ENCODE measurements at regions not wholly inside any gene's neighbourhood (a gene's known extent, or its start where the extent isn't known, plus 50 kb on each side); places are given as distances from the start of the nearest gene placed in this dataset.
A peak's percentile ranks its signal among the peaks of the same experiment; 100 is the strongest.
"Not testable (repeated sequence)": the region's sequence is repeated elsewhere in the genome, so short reads cannot be mapped to it uniquely, and the experiment has no call there.

DNA sequence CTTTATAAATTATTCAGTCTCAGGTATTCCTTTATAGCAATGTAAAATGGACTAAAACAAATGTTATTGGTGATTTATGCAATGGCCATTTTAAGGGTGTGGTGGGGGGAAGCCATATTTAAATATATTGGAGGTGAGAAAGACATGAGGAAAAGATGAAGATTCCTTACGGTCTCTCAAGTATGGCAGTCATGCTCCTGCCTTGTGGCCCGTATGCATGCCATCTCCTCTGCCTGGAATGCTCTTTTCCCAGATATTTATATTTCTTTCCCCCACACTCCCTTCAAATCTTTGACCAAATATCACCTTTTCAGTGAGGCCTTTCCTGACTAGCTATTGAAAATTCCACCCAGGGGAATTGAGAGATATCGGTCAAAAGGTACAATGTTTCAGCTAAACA, 206.0 kb downstream of the POTEM start:
- H3K27ac ChIP-seq (ENCODE audit: poor library complexity, severe bottlenecking); H3K4me3 ChIP-seq (ENCODE audit: severe bottlenecking); ATAC-seq (ENCODE audit: low read depth); DNase-seq (ENCODE audit: low spot score); H3K36me3 ChIP-seq (ENCODE audit: low read depth); H3K9me3 ChIP-seq (ENCODE audit: severe bottlenecking); H3K4me1 ChIP-seq (ENCODE audit: insufficient read depth, poor library complexity, severe bottlenecking): not testable (repeated sequence)
- peaks cover 11% of the 10 kb centered on the region for H3K27me3 ChIP-seq (ENCODE audit: insufficient read depth, poor library complexity, severe bottlenecking)

DNA sequence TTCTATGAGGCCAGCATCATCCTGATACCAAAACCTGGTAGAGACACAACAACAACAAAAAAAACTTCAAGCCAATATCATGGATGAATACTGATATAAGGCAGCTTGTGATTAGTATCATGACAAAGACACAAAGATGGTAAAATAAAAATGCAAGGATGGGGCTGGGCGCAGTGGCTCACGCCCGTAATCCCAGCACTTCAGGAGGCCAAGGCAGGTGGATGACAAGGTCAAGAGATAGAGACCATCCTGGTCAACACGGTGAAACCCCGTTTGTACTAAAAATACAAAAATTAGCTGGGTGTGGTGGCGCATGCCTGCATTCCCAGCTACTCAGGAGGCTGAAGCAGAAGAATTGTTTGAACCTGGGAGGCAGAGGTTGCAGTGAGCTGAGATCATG, 210.2 kb downstream of the POTEM start:
- H3K4me3 ChIP-seq (ENCODE audit: severe bottlenecking); H3K4me1 ChIP-seq (ENCODE audit: insufficient read depth, poor library complexity, severe bottlenecking); H3K36me3 ChIP-seq (ENCODE audit: low read depth); H3K9me3 ChIP-seq (ENCODE audit: severe bottlenecking); ATAC-seq (ENCODE audit: low read depth); H3K27ac ChIP-seq (ENCODE audit: poor library complexity, severe bottlenecking); DNase-seq (ENCODE audit: low spot score): not testable (repeated sequence)
- peaks cover 11% of the 10 kb centered on the region for H3K27me3 ChIP-seq (ENCODE audit: insufficient read depth, poor library complexity, severe bottlenecking)

DNA sequence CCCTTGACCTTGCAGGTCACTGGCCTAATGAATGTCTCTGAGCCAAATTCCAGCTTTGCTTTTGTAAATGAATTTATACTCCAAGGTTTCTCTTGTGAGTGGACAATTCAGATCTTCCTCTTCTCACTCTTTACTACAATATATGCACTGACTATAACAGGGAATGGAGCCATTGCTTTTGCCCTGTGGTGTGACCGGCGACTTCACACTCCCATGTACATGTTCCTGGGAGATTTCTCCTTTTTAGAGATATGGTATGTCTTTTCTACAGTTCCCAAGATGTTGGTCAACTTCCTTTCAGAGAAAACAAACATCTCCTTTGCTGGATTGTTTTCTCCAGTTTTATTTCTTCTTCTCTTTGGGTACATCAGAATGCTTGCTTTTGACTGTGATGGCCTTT, 213.1 kb downstream of the POTEM start:
- not testable (repeated sequence) for H3K9me3 ChIP-seq (ENCODE audit: severe bottlenecking); H3K36me3 ChIP-seq (ENCODE audit: low read depth); H3K27ac ChIP-seq (ENCODE audit: poor library complexity, severe bottlenecking); H3K4me3 ChIP-seq (ENCODE audit: severe bottlenecking); ATAC-seq (ENCODE audit: low read depth); DNase-seq (ENCODE audit: low spot score); H3K4me1 ChIP-seq (ENCODE audit: insufficient read depth, poor library complexity, severe bottlenecking)
- peaks cover 10% of the 10 kb centered on the region for H3K27me3 ChIP-seq (ENCODE audit: insufficient read depth, poor library complexity, severe bottlenecking)

DNA sequence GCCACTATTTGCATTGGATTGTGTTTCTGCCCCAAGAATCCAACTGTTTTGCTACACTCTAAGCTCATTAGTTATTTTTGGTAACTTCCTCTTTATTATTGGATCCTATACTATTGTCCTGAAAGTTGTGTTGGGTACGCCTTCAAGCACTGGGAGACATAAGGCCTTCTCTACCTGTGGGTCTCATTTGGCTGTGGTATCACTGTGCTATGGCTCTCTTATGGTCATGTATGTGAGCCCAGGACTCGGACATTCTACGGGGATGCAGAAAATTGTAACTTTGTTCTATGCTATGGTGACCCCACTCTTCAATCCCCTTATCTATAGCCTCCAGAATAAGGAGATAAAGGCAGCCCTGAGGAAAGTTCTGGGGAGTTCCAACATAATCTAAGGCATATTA, 213.6 kb downstream of the POTEM start:
- not testable (repeated sequence) for H3K9me3 ChIP-seq (ENCODE audit: severe bottlenecking); H3K27ac ChIP-seq (ENCODE audit: poor library complexity, severe bottlenecking); DNase-seq (ENCODE audit: low spot score); H3K36me3 ChIP-seq (ENCODE audit: low read depth); H3K4me3 ChIP-seq (ENCODE audit: severe bottlenecking); H3K4me1 ChIP-seq (ENCODE audit: insufficient read depth, poor library complexity, severe bottlenecking); H3K27me3 ChIP-seq (ENCODE audit: insufficient read depth, poor library complexity, severe bottlenecking); ATAC-seq (ENCODE audit: low read depth)

DNA sequence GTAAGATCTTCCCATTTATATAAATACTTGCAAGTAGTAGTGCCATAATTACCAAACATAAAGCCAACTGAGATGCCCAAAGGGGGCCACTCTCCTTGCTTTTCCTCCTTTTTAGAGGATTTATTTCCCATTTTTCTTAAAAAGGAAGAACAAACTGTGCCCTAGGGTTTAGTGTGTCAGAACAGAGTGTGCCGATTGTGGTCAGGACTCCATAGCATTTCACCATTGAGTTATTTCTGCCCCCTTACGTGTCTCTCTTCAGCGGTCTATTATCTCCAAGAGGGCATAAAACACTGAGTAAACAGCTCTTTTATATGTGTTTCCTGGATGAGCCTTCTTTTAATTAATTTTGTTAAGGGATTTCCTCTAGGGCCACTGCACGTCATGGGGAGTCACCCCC, 227.9 kb downstream of the POTEM start:
- not testable (repeated sequence) for DNase-seq (ENCODE audit: low spot score); H3K27ac ChIP-seq (ENCODE audit: poor library complexity, severe bottlenecking); H3K9me3 ChIP-seq (ENCODE audit: severe bottlenecking); H3K4me3 ChIP-seq (ENCODE audit: severe bottlenecking); H3K4me1 ChIP-seq (ENCODE audit: insufficient read depth, poor library complexity, severe bottlenecking); ATAC-seq (ENCODE audit: low read depth); H3K36me3 ChIP-seq (ENCODE audit: low read depth); H3K27me3 ChIP-seq (ENCODE audit: insufficient read depth, poor library complexity, severe bottlenecking)

- peak; percentile 96 for ATAC-seq (ENCODE audit: low read depth)
- H3K27me3 ChIP-seq (ENCODE audit: insufficient read depth, poor library complexity, severe bottlenecking); H3K27ac ChIP-seq (ENCODE audit: poor library complexity, severe bottlenecking); H3K36me3 ChIP-seq (ENCODE audit: low read depth); H3K4me3 ChIP-seq (ENCODE audit: severe bottlenecking); H3K9me3 ChIP-seq (ENCODE audit: severe bottlenecking); DNase-seq (ENCODE audit: low spot score); H3K4me1 ChIP-seq (ENCODE audit: insufficient read depth, poor library complexity, severe bottlenecking): not testable (repeated sequence)
Observed at GRCh38 chr14:19197488-19198234, 230.4 kb downstream of the POTEM start.

- H3K36me3 ChIP-seq (ENCODE audit: low read depth); H3K9me3 ChIP-seq (ENCODE audit: severe bottlenecking); ATAC-seq (ENCODE audit: low read depth); H3K4me1 ChIP-seq (ENCODE audit: insufficient read depth, poor library complexity, severe bottlenecking); DNase-seq (ENCODE audit: low spot score); H3K27me3 ChIP-seq (ENCODE audit: insufficient read depth, poor library complexity, severe bottlenecking); H3K27ac ChIP-seq (ENCODE audit: poor library complexity, severe bottlenecking); H3K4me3 ChIP-seq (ENCODE audit: severe bottlenecking): not testable (repeated sequence)
Observed at GRCh38 chr14:19198341-19198740, 231.1 kb downstream of the POTEM start.

- not testable (repeated sequence) for H3K27ac ChIP-seq (ENCODE audit: poor library complexity, severe bottlenecking); DNase-seq (ENCODE audit: low spot score); ATAC-seq (ENCODE audit: low read depth); H3K4me1 ChIP-seq (ENCODE audit: insufficient read depth, poor library complexity, severe bottlenecking); H3K9me3 ChIP-seq (ENCODE audit: severe bottlenecking); H3K36me3 ChIP-seq (ENCODE audit: low read depth); H3K27me3 ChIP-seq (ENCODE audit: insufficient read depth, poor library complexity, severe bottlenecking); H3K4me3 ChIP-seq (ENCODE audit: severe bottlenecking)
Observed at GRCh38 chr14:19201394-19202052, 232.6 kb downstream of the POTEG start.

GRCh38 chr14:19202053-19202442, 232.1 kb downstream of the POTEG start:
- not testable (repeated sequence) for ATAC-seq (ENCODE audit: low read depth); H3K4me3 ChIP-seq (ENCODE audit: severe bottlenecking); H3K27me3 ChIP-seq (ENCODE audit: insufficient read depth, poor library complexity, severe bottlenecking); DNase-seq (ENCODE audit: low spot score); H3K9me3 ChIP-seq (ENCODE audit: severe bottlenecking); H3K4me1 ChIP-seq (ENCODE audit: insufficient read depth, poor library complexity, severe bottlenecking); H3K36me3 ChIP-seq (ENCODE audit: low read depth); H3K27ac ChIP-seq (ENCODE audit: poor library complexity, severe bottlenecking)

DNA sequence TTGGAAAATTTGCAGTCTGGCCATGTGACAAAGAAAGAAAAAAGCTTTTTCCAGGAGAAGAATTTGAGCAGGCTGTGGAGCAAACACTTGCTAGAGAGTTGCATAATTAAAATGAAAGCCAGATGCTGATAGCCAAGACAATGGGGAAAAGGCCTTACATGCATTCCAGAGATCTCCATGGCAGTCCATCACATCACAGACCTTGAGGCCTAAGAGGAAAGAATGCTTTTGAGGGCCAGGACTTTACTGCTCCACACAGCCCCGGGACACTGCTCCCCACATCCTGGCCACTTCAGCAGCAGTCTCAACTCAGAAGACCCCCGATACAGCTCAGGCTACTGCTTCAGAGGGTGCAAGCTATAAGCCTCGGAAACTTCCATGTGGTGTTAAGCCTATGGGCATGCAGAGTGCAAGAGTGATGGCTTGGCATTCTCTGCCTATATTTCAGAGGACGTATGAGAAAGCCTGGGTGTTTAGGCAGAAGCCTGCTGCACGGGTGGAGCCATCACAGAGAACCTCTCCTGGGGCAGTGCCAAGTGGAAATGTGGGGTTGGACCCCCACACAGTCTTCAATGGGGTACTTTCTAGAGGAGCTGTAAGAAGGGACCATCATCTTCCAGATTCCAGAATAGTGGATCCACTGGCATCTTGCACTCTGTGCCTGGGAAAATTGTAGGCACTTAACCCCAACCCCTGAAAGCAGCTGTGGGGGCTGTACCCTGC, 230.7 kb downstream of the POTEG start:
- ATAC-seq (ENCODE audit: low read depth); H3K27ac ChIP-seq (ENCODE audit: poor library complexity, severe bottlenecking); H3K4me3 ChIP-seq (ENCODE audit: severe bottlenecking); DNase-seq (ENCODE audit: low spot score); H3K27me3 ChIP-seq (ENCODE audit: insufficient read depth, poor library complexity, severe bottlenecking); H3K36me3 ChIP-seq (ENCODE audit: low read depth); H3K9me3 ChIP-seq (ENCODE audit: severe bottlenecking); H3K4me1 ChIP-seq (ENCODE audit: insufficient read depth, poor library complexity, severe bottlenecking): not testable (repeated sequence)

- DNase-seq (ENCODE audit: low spot score); H3K36me3 ChIP-seq (ENCODE audit: low read depth); H3K27ac ChIP-seq (ENCODE audit: poor library complexity, severe bottlenecking); H3K27me3 ChIP-seq (ENCODE audit: insufficient read depth, poor library complexity, severe bottlenecking); H3K4me3 ChIP-seq (ENCODE audit: severe bottlenecking); H3K9me3 ChIP-seq (ENCODE audit: severe bottlenecking); H3K4me1 ChIP-seq (ENCODE audit: insufficient read depth, poor library complexity, severe bottlenecking); ATAC-seq (ENCODE audit: low read depth): not testable (repeated sequence)
Observed at GRCh38 chr14:19204827-19205226, 229.3 kb downstream of the POTEG start.
